ENCODE measurements at regions not wholly inside any gene's neighbourhood (a gene's known extent, or its start where the extent isn't known, plus 50 kb on each side); places are given as distances from the start of the nearest gene placed in this dataset.

GRCh38 chr11:45025716-45026492 is 75.2 kb upstream of the TP53I11 start:
- Histone ChIP-seq H3K4me1 (ENCODE audit: control extremely low read depth in 1 of 4, control insufficient read depth in 4 of 4, insufficient read depth in 4 of 4, low read length in 3 of 4) (peaks cover 6 to 38% (median 22%) of the 10 kb centered on the region in 4 experiments), H3K27me3 (replicated peaks in 2 of 5; ENCODE audit: control insufficient read depth in 4 of 5, insufficient read depth in 5 of 5, low read length in 4 of 5) (no peaks in the 10 kb centered on the region), H3K27ac (ENCODE audit: insufficient read depth in 1 of 2, low read depth in 1 of 2, low read length in 2 of 2, poor library complexity in 1 of 2, severe bottlenecking in 2 of 2) (peak overlapping the region; percentile 59 to 76), H3K9me3 (ENCODE audit: control extremely low read depth in 1 of 5, control insufficient read depth in 4 of 5, insufficient read depth in 2 of 5, low read depth in 1 of 5, low read length in 4 of 5) (no peaks in the 10 kb centered on the region), H3K4me3 (ENCODE audit: control insufficient read depth in 1 of 7, extremely low read depth in 1 of 7, insufficient read depth in 4 of 7, low read depth in 2 of 7, low read length in 6 of 7) (no peak overlapping the region), H3K36me3 (ENCODE audit: control insufficient read depth in 4 of 4, insufficient read depth in 4 of 4, low read length in 3 of 4) (no peaks in the 10 kb centered on the region)
- WGBS (ENCODE audit: insufficient coverage) = 13% methylated on average over 12 of the region's 12 CpGs
- peak; percentile 96 to 100 (median 99) for DNase-seq
- ChIA-PET CTCF (interaction anchor here (0.6 to 2.9 kb wide), 9 partner anchors 12 to 90 kb away, joined by 3 to 11 read pairs (median 4); no protein-coding TSS in a partner anchor), POLR2A (interaction anchor here (0.7 to 1.7 kb wide), 4 partner anchors 27 to 67 kb away, joined by 3 to 12 read pairs (median 4); no protein-coding TSS in a partner anchor)

GRCh38 chr11:45026835-45027234 is 76.2 kb upstream of the TP53I11 start:
- Histone ChIP-seq H3K27me3 (replicated peaks in 2 of 5; ENCODE audit: control insufficient read depth in 4 of 5, insufficient read depth in 5 of 5, low read length in 4 of 5) (no peaks in the 10 kb centered on the region), H3K36me3 (ENCODE audit: control insufficient read depth in 4 of 4, insufficient read depth in 4 of 4, low read length in 3 of 4) (no peaks in the 10 kb centered on the region), H3K4me3 (ENCODE audit: control insufficient read depth in 1 of 7, extremely low read depth in 1 of 7, insufficient read depth in 4 of 7, low read depth in 2 of 7, low read length in 6 of 7) (no peak overlapping the region), H3K9me3 (ENCODE audit: control extremely low read depth in 1 of 5, control insufficient read depth in 4 of 5, insufficient read depth in 2 of 5, low read depth in 1 of 5, low read length in 4 of 5) (peaks cover 0 to 2% (median 0%) of the 10 kb centered on the region in 5 experiments), H3K27ac (ENCODE audit: insufficient read depth in 1 of 2, low read depth in 1 of 2, low read length in 2 of 2, poor library complexity in 1 of 2, severe bottlenecking in 2 of 2) (peak overlapping the region; percentile 14 to 49), H3K4me1 (ENCODE audit: control extremely low read depth in 1 of 4, control insufficient read depth in 4 of 4, insufficient read depth in 4 of 4, low read length in 3 of 4) (peaks cover 1 to 28% (median 17%) of the 10 kb centered on the region in 4 experiments)
- ChIA-PET CTCF (interaction anchor here (1.1 to 2.9 kb wide), 7 partner anchors 15 to 78 kb away, joined by 3 to 11 read pairs (median 5); no protein-coding TSS in a partner anchor), POLR2A (interaction anchor here (1.3 kb wide), 1 partner anchor 66 kb away, joined by 4 read pairs; no protein-coding TSS in a partner anchor)
- DNase-seq = no peak
- WGBS (ENCODE audit: insufficient coverage) = 97% methylated on average over 6 of the region's 6 CpGs

- H3K36me3 ChIP-seq (ENCODE audit: control insufficient read depth in 4 of 4, insufficient read depth in 4 of 4, low read length in 3 of 4) = no peaks in the 10 kb centered on the region
- H3K27ac ChIP-seq (ENCODE audit: insufficient read depth in 1 of 2, low read depth in 1 of 2, low read length in 2 of 2, poor library complexity in 1 of 2, severe bottlenecking in 2 of 2) = no peak overlapping the region
- ChIA-PET POLR2A (no interaction called here), CTCF (interaction anchor here (1.3 to 2.9 kb wide), 5 partner anchors 14 to 87 kb away, joined by 4 to 11 read pairs (median 5); no protein-coding TSS in a partner anchor)
- DNase-seq = no peak
- WGBS (ENCODE audit: insufficient coverage) = 100% methylated on average over 4 of the region's 4 CpGs
- no peaks in the 10 kb centered on the region for H3K27me3 ChIP-seq (replicated peaks in 2 of 5; ENCODE audit: control insufficient read depth in 4 of 5, insufficient read depth in 5 of 5, low read length in 4 of 5)
- H3K4me1 ChIP-seq (ENCODE audit: control extremely low read depth in 1 of 4, control insufficient read depth in 4 of 4, insufficient read depth in 4 of 4, low read length in 3 of 4) = peaks cover 1 to 26% (median 16%) of the 10 kb centered on the region in 4 experiments
- H3K9me3 ChIP-seq (ENCODE audit: control extremely low read depth in 1 of 5, control insufficient read depth in 4 of 5, insufficient read depth in 2 of 5, low read depth in 1 of 5, low read length in 4 of 5) = peaks cover 0 to 2% (median 0%) of the 10 kb centered on the region in 5 experiments
- no peak overlapping the region for H3K4me3 ChIP-seq (ENCODE audit: control insufficient read depth in 1 of 7, extremely low read depth in 1 of 7, insufficient read depth in 4 of 7, low read depth in 2 of 7, low read length in 6 of 7)
Observed at GRCh38 chr11:45027312-45027711, 76.6 kb upstream of the TP53I11 start.

- Histone ChIP-seq H3K36me3 (ENCODE audit: control insufficient read depth in 4 of 4, insufficient read depth in 4 of 4, low read length in 3 of 4) (no peaks in the 10 kb centered on the region), H3K4me3 (ENCODE audit: control insufficient read depth in 1 of 7, extremely low read depth in 1 of 7, insufficient read depth in 4 of 7, low read depth in 2 of 7, low read length in 6 of 7) (no peak overlapping the region), H3K4me1 (ENCODE audit: control extremely low read depth in 1 of 4, control insufficient read depth in 4 of 4, insufficient read depth in 4 of 4, low read length in 3 of 4) (peaks cover 1 to 20% (median 16%) of the 10 kb centered on the region in 4 experiments), H3K27me3 (replicated peaks in 2 of 5; ENCODE audit: control insufficient read depth in 4 of 5, insufficient read depth in 5 of 5, low read length in 4 of 5) (no peaks in the 10 kb centered on the region), H3K9me3 (ENCODE audit: control extremely low read depth in 1 of 5, control insufficient read depth in 4 of 5, insufficient read depth in 2 of 5, low read depth in 1 of 5, low read length in 4 of 5) (peaks cover 0 to 2% (median 0%) of the 10 kb centered on the region in 5 experiments), H3K27ac (ENCODE audit: insufficient read depth in 1 of 2, low read depth in 1 of 2, low read length in 2 of 2, poor library complexity in 1 of 2, severe bottlenecking in 2 of 2) (no peak overlapping the region)
- ChIA-PET CTCF (interaction anchor here (0.6 to 1.8 kb wide), 7 partner anchors 12 to 338 kb away, joined by 3 to 5 read pairs (median 3); no protein-coding TSS in a partner anchor), POLR2A (no interaction called here)
- 94% methylated on average over 11 of the region's 13 CpGs for WGBS (ENCODE audit: insufficient coverage)
- DNase-seq = no peak
Observed at GRCh38 chr11:45028911-45029682, 78.4 kb upstream of the TP53I11 start.

- DNase-seq = no peak
- POLR2A ChIA-PET = no interaction called here
- H3K4me3 ChIP-seq (ENCODE audit: control insufficient read depth in 1 of 7, extremely low read depth in 1 of 7, insufficient read depth in 4 of 7, low read depth in 2 of 7, low read length in 6 of 7) = no peak overlapping the region
- H3K4me1 ChIP-seq (ENCODE audit: control extremely low read depth in 1 of 4, control insufficient read depth in 4 of 4, insufficient read depth in 4 of 4, low read length in 3 of 4) = peaks cover 1 to 15% (median 13%) of the 10 kb centered on the region in 4 experiments
- H3K9me3 ChIP-seq (ENCODE audit: control extremely low read depth in 1 of 5, control insufficient read depth in 4 of 5, insufficient read depth in 2 of 5, low read depth in 1 of 5, low read length in 4 of 5) = peaks cover 0 to 2% (median 0%) of the 10 kb centered on the region in 5 experiments
- CTCF ChIA-PET = interaction anchor here (1.4 to 1.8 kb wide), 3 partner anchors 10 to 73 kb away, joined by 4 to 6 read pairs (median 5); no protein-coding TSS in a partner anchor
- H3K27me3 ChIP-seq (replicated peaks in 2 of 5; ENCODE audit: control insufficient read depth in 4 of 5, insufficient read depth in 5 of 5, low read length in 4 of 5) = no peaks in the 10 kb centered on the region
- H3K27ac ChIP-seq (ENCODE audit: insufficient read depth in 1 of 2, low read depth in 1 of 2, low read length in 2 of 2, poor library complexity in 1 of 2, severe bottlenecking in 2 of 2) = no peak overlapping the region
- no peaks in the 10 kb centered on the region for H3K36me3 ChIP-seq (ENCODE audit: control insufficient read depth in 4 of 4, insufficient read depth in 4 of 4, low read length in 3 of 4)
- WGBS (ENCODE audit: insufficient coverage) = 90% methylated on average over 5 of the region's 6 CpGs
Observed at GRCh38 chr11:45030778-45031177, 80.1 kb upstream of the TP53I11 start.

- peaks cover under 1 to 4% (median 2%) of the 10 kb centered on the region in 4 experiments for H3K4me1 ChIP-seq (ENCODE audit: control extremely low read depth in 1 of 4, control insufficient read depth in 4 of 4, insufficient read depth in 4 of 4, low read length in 3 of 4)
- DNase-seq = peak in 2 of 3 donors; percentile 57 to 67
- H3K27me3 ChIP-seq (replicated peaks in 2 of 5; ENCODE audit: control insufficient read depth in 4 of 5, insufficient read depth in 5 of 5, low read length in 4 of 5) = no peaks in the 10 kb centered on the region
- POLR2A ChIA-PET = no interaction called here
- no peaks in the 10 kb centered on the region for H3K36me3 ChIP-seq (ENCODE audit: control insufficient read depth in 4 of 4, insufficient read depth in 4 of 4, low read length in 3 of 4)
- CTCF ChIA-PET = interaction anchor here (1.1 to 1.8 kb wide), 4 partner anchors 14 to 95 kb away, joined by 3 to 5 read pairs (median 4); no protein-coding TSS in a partner anchor
- no peak overlapping the region for H3K4me3 ChIP-seq (ENCODE audit: control insufficient read depth in 1 of 7, extremely low read depth in 1 of 7, insufficient read depth in 4 of 7, low read depth in 2 of 7, low read length in 6 of 7)
- H3K27ac ChIP-seq (ENCODE audit: insufficient read depth in 1 of 2, low read depth in 1 of 2, low read length in 2 of 2, poor library complexity in 1 of 2, severe bottlenecking in 2 of 2) = no peak overlapping the region
- peaks cover 0 to 2% (median 0%) of the 10 kb centered on the region in 5 experiments for H3K9me3 ChIP-seq (ENCODE audit: control extremely low read depth in 1 of 5, control insufficient read depth in 4 of 5, insufficient read depth in 2 of 5, low read depth in 1 of 5, low read length in 4 of 5)
- whole genome bisulfite sequencing (ENCODE audit: insufficient coverage) = 100% methylated on average over 2 of the region's 2 CpGs
Observed at GRCh38 chr11:45031912-45032519, 81.3 kb upstream of the TP53I11 start.

All from common myeloid progenitor, CD34-positive (primary cell).